Small intestine (tissue), 7 donors: ENCODE measurements at regions not wholly inside any gene's neighbourhood (a gene's known extent, or its start where the extent isn't known, plus 50 kb on each side); places are given as distances from the start of the nearest gene placed in this dataset.

Source experiments
- DNase-seq, 2 donors: peaks; one replicate each; pipeline versions ENCODE4 v3.0.0 to v3.0.0-alpha.2; 2013
- FAIRE-seq: peaks from 2 replicates; lab custom pipeline; 2012; peaks lifted over from hg19 to GRCh38; lab: Jason Lieb, UNC
- H3K27ac ChIP-seq, 3 donors: one replicate each; pipeline ENCODE4 v1.5.1; 2013; ENCODE audit warnings: low read length in 2 of 3, mild to moderate bottlenecking in 2 of 3, control low read depth in 1 of 3, inconsistent platforms in 1 of 3, low read depth in 1 of 3, moderate library complexity in 1 of 3
- H3K27me3 ChIP-seq, 3 donors: one replicate each; pipeline ENCODE4 v1.6.1; 2013; ENCODE audit warnings: low read length in 3 of 3, inconsistent platforms in 1 of 3; ENCODE audit not compliant: control insufficient read depth in 3 of 3, insufficient read depth in 3 of 3
- H3K36me3 ChIP-seq, 3 donors: one replicate each; pipeline ENCODE4 v1.6.1; 2013; ENCODE audit warnings: low read length in 3 of 3, inconsistent platforms in 1 of 3, low read depth in 1 of 3, mild to moderate bottlenecking in 1 of 3, moderate library complexity in 1 of 3; ENCODE audit not compliant: control insufficient read depth in 3 of 3, insufficient read depth in 2 of 3
- H3K4me1 ChIP-seq, 3 donors: one replicate each; pipeline ENCODE4 v1.6.1; 2013; ENCODE audit warnings: low read length in 2 of 3, inconsistent platforms in 1 of 3, low read depth in 1 of 3, mild to moderate bottlenecking in 1 of 3, moderate library complexity in 1 of 3; ENCODE audit not compliant: control insufficient read depth in 3 of 3, insufficient read depth in 2 of 3
- H3K4me3 ChIP-seq, 3 donors: one replicate each; pipeline ENCODE4 v1.5.1; 2013; ENCODE audit warnings: low read length in 3 of 3, control low read depth in 1 of 3, inconsistent platforms in 1 of 3, low read depth in 1 of 3, mild to moderate bottlenecking in 1 of 3, moderate library complexity in 1 of 3
- H3K9me3 ChIP-seq, 2 donors: one replicate each; pipeline ENCODE4 v1.6.1; 2013; ENCODE audit warnings: low read depth in 1 of 2, low read length in 1 of 2; ENCODE audit not compliant: control insufficient read depth in 2 of 2, insufficient read depth in 1 of 2
- WGBS, 3 donors: extraction: QIAGEN DNeasy Blood & Tissue Kit; methylation state at CpG; one replicate each; pipeline ENCODE4 v1.1.7; 2013; 5-methylcytosine and 5-hydroxymethylcytosine counted together
- donor health status: healthy with polysubstance abuse.
- donor health status: control.
- donor health status: control.
- donor health status: Bipolar disorder and iron deficiency.
- donor health status: healthy.

DNA sequence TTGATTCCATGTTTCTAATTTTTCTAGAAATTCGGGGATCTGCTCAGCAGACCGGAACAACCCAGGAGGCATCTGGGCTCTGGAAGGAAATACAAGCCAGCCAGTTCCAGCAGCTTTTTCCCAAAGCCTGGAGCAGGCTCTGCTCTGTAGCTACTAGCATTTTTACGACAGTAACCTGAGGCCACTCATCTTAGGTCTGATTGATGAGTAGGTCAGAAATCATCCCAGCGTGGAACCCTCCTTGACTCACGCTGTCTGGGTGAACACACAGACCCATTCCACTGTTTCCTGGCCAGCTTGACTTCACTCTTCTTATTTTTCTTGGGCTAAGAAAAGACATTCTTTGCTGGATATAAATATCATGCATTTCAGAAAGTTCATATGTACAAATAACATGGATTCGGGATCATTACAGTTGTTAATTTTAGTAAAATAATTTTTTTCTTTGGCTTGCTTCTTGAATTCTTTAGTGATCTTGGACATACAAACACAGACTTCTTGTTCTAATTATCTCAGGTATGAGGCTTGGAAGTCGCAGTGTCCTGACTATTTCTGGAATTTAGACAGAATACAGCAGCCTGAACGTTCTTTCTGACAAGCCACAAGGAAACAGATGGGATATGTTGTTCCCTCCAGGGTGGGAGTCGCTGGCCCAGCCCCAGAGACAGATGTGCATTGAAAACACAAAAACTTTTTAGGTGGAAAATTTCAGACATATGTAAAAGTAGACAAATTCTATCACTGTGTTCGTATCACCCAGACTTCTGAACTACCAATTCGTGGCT, 54.6 kb upstream of the PITRM1 start:
- H3K36me3 ChIP-seq, result no peaks in the 10 kb centered on the region
- FAIRE-seq, result no peak
- 52 to 66% (median 64%) methylated on average over 11 of the region's 11 CpGs for WGBS, 3 donors

DNA sequence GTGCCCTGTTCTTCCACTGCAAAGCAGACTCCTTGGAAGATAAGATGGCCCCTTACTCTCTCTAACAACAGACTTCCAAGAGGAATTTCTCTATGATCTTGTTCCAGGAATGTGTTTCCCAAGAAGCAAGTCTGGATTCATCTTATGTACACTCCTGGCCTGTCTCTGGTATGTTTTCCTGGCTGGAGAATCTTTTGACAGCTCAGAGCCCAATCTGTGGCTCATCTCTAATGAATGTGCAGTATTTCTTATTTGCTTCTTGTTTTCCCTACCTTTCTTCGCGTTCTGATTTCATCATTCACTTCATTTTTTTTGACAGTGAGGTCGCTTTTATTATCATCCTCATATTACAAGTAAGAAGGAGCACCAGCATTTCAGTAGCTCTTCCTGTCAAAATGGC, 53.0 kb upstream of the PITRM1 start:
- no peak overlapping the region for H3K4me3 ChIP-seq
- 88 to 94% (median 90%) methylated on average over 3 of the region's 3 CpGs for WGBS, 3 donors
- H3K27me3 ChIP-seq, result no peaks in the 10 kb centered on the region
- no peak overlapping the region for H3K27ac ChIP-seq
- DNase-seq, result no peak
- no peaks in the 10 kb centered on the region for H3K9me3 ChIP-seq
- no peaks in the 10 kb centered on the region for H3K36me3 ChIP-seq
- H3K4me1 ChIP-seq, result no peaks in the 10 kb centered on the region
- no peak for FAIRE-seq

More for the DNA sequence above, 54.6 kb upstream of the PITRM1 start:
- Histone ChIP-seq H3K27me3 (no peaks in the 10 kb centered on the region), H3K9me3 (no peaks in the 10 kb centered on the region), H3K4me1 (no peaks in the 10 kb centered on the region), H3K27ac (no peak overlapping the region), H3K4me3 (no peak overlapping the region)
- DNase-seq, result no peak

DNA sequence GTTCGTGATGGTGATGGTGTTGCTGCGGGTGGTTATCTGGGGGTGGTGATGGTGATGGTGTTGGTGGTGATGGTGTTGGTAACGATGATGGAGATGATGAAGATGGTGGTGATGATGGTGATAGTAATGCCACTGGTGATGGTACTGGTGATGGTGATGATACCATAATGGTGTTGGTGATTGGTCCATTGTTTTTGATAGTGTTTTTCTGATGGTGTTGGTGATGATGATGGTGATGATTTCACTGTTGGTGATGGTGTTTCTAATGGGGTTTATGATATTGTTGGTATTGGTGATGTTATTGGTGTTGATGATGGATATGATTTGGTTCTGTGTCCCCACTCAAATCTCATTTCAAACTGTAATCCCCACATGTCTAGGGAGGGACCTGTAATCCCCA, 51.7 kb upstream of the PITRM1 start:
- H3K27ac ChIP-seq, result no peak overlapping the region
- no peaks in the 10 kb centered on the region for H3K4me1 ChIP-seq
- 95 to 97% (median 96%) methylated on average over 3 of the region's 3 CpGs for WGBS, 3 donors
- FAIRE-seq (no peak), DNase-seq (no peak)
- no peaks in the 10 kb centered on the region for H3K36me3 ChIP-seq
- H3K9me3 ChIP-seq, result no peaks in the 10 kb centered on the region
- H3K4me3 ChIP-seq, result no peak overlapping the region
- H3K27me3 ChIP-seq, result no peaks in the 10 kb centered on the region

DNA sequence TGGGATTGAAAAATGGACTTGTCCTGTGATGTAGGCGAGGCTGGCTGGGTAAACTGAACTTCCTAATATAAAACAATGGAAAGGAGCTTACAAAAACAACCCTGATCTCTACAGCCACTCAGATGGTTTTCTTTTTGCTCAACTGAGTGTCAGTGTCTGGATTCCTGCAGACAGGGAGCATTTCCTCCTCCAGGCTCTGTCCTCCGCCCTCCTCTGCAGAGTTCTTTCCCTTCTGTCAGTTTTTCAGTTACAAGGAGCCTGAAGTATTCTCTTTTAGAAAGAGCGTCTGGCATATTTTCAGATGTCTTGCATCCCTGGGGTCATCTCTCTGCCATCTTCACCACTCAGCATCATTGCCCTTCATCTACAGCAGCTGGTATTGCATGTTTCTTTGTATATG, 50.0 kb upstream of the PITRM1 start:
- no peaks in the 10 kb centered on the region for H3K36me3 ChIP-seq
- H3K27me3 ChIP-seq, result no peaks in the 10 kb centered on the region
- H3K4me1 ChIP-seq, result no peaks in the 10 kb centered on the region
- H3K27ac ChIP-seq, result no peak overlapping the region
- H3K9me3 ChIP-seq, result no peaks in the 10 kb centered on the region
- DNase-seq (no peak), FAIRE-seq (no peak)
- 69 to 83% (median 73%) methylated on average over 3 of the region's 3 CpGs for WGBS, 3 donors
- no peak overlapping the region for H3K4me3 ChIP-seq
